SK-N-SH (cell line): ENCODE measurements at regions not wholly inside any gene's neighbourhood (a gene's known extent, or its start where the extent isn't known, plus 50 kb on each side); places are given as distances from the start of the nearest gene placed in this dataset.

Experiments used
- CTCF ChIA-PET: fragments of 300-600, 350-600 bp; formaldehyde crosslinking; extraction: SDS; loops from one replicate; lab custom pipeline; 2021; lab: Yijun Ruan, JAX
- POLR2A ChIA-PET: fragments of 350-600 bp; sonication (Branson Sonifier 250); formaldehyde crosslinking; extraction: SDS; loops from one replicate; lab custom pipeline; 2020; ENCODE audit warnings: antibody characterized with exemption, inconsistent platforms; lab: Yijun Ruan, JAX
- DNase-seq: peaks from one replicate; pipeline ENCODE4 v3.0.0; 2012
- H2AFZ ChIP-seq: fragments of 200-600 bp; sonication (generic); 2 replicates; pipeline ENCODE4 v1.8.1; 2016; ENCODE audit warnings: antibody characterized with exemption, mild to moderate bottlenecking, low read depth
- H3F3A ChIP-seq: fragments of 200-600 bp; sonication (generic); replicated peaks from 2 replicates; pipeline ENCODE3; 2016; ENCODE audit warnings: antibody characterized with exemption, mild to moderate bottlenecking; ENCODE audit not compliant: insufficient read depth
- H3K27ac ChIP-seq, 2 experiments: fragments of 200-500 bp in 1 of 2; fragments of 200-600 bp in 1 of 2; sonication (Bioruptor generic) in 1 of 2; sonication (generic), shearing (Covaris generic) in 1 of 2; 2 replicates each; pipeline versions ENCODE4 v1.5.1 to v1.6.1; 2014 to 2016; ENCODE audit warnings: low read depth in 2 of 2, inconsistent platforms in 1 of 2, low read length in 1 of 2, mild to moderate bottlenecking in 1 of 2, mixed read lengths in 1 of 2
- H3K27me3 ChIP-seq: fragments of 200-600 bp; sonication (generic), shearing (Covaris generic); 2 replicates; pipeline ENCODE4 v1.6.1; 2016; ENCODE audit warnings: mixed run types; ENCODE audit not compliant: insufficient read depth
- H3K36me3 ChIP-seq, 2 experiments: fragments of 200-500 bp in 1 of 2; fragments of 200-600 bp in 1 of 2; sonication (Bioruptor generic) in 1 of 2; sonication (generic) in 1 of 2; replicated peaks in 1 of 2; 2 replicates each; pipeline versions ENCODE3 to v1.5.1; 2014 to 2016; ENCODE audit warnings: low read length in 1 of 2, mild to moderate bottlenecking in 1 of 2; ENCODE audit not compliant: insufficient read depth in 2 of 2, control insufficient read depth in 1 of 2
- H3K4me1 ChIP-seq, 2 experiments: fragments of 200-500 bp in 1 of 2; fragments of 200-600 bp in 1 of 2; sonication (Bioruptor generic) in 1 of 2; sonication (generic), shearing (Covaris generic) in 1 of 2; 2 replicates each; pipeline versions ENCODE4 v1.5.1 to v1.6.1; 2014 to 2016; ENCODE audit warnings: low read depth in 1 of 2, low read length in 1 of 2, mixed run types in 1 of 2; ENCODE audit not compliant: insufficient read depth in 2 of 2, control insufficient read depth in 1 of 2
- H3K4me2 ChIP-seq: fragments of 200-600 bp; sonication (generic), shearing (Covaris generic); 2 replicates; pipeline ENCODE4 v1.6.1; 2017; ENCODE audit warnings: mixed run types
- H3K4me3 ChIP-seq, 2 experiments: fragments of 200-500 bp in 1 of 2; fragments of 200-600 bp in 1 of 2; sonication (Bioruptor generic) in 1 of 2; sonication (generic), shearing (Covaris generic) in 1 of 2; 2 replicates each; pipeline versions ENCODE4 v1.5.1 to v1.8.1; 2014 to 2016; ENCODE audit warnings: low read depth in 2 of 2, inconsistent platforms in 1 of 2, low read length in 1 of 2, mild to moderate bottlenecking in 1 of 2, mixed read lengths in 1 of 2, moderate library complexity in 1 of 2
- H3K79me2 ChIP-seq: fragments of 200-600 bp; sonication (generic); 2 replicates; pipeline ENCODE4 v1.8.1; 2017; ENCODE audit warnings: mild to moderate bottlenecking; ENCODE audit not compliant: insufficient read depth
- H3K9ac ChIP-seq: fragments of 200-600 bp; sonication (generic); 2 replicates; pipeline ENCODE4 v1.6.1; 2017; ENCODE audit warnings: mixed run types
- H3K9me2 ChIP-seq: fragments of 200-600 bp; sonication (generic); 2 replicates; pipeline ENCODE4 v1.6.1; 2017; ENCODE audit warnings: mixed run types
- H3K9me3 ChIP-seq: fragments of 200-600 bp; sonication (generic); 2 replicates; pipeline ENCODE4 v1.6.1; 2017; ENCODE audit warnings: mixed run types, mild to moderate bottlenecking, moderate library complexity
- H4K20me1 ChIP-seq: fragments of 200-600 bp; sonication (generic); 2 replicates; pipeline ENCODE4 v1.6.1; 2017; ENCODE audit warnings: mild to moderate bottlenecking, mixed run types; ENCODE audit not compliant: insufficient read depth
- ELF1 ChIP-seq: IDR thresholded peaks from 2 replicates; pipeline ENCODE4 v1.4.0; 2012
- EP300 ChIP-seq, 2 experiments: IDR thresholded peaks; 2 replicates each; pipeline versions ENCODE4 v1.4.0 to v1.6.1; 2012; ENCODE audit warnings: borderline replicate concordance in 1 of 2, low read depth in 1 of 2, low read length in 1 of 2
- FOSL2 ChIP-seq: IDR thresholded peaks from 2 replicates; pipeline ENCODE4 v1.4.0; 2012; ENCODE audit warnings: low read depth, mild to moderate bottlenecking, moderate library complexity, borderline replicate concordance
- FOXJ3 ChIP-seq: sonication (generic); formaldehyde crosslinking; IDR thresholded peaks from 2 replicates; pipeline ENCODE4 v1.5.1; 2020; ENCODE audit warnings: mild to moderate bottlenecking, missing genetic modification reagents
- FOXM1 ChIP-seq: IDR thresholded peaks from 2 replicates; pipeline ENCODE4 v1.4.0; 2012; ENCODE audit warnings: low read depth, mild to moderate bottlenecking
- JUND ChIP-seq: IDR thresholded peaks from 2 replicates; pipeline ENCODE4 v1.4.0; 2012
- MEF2A ChIP-seq: IDR thresholded peaks from 2 replicates; pipeline ENCODE4 v1.4.0; 2012; ENCODE audit warnings: low read depth, borderline replicate concordance
- NFIC ChIP-seq: IDR thresholded peaks from 2 replicates; pipeline ENCODE4 v1.4.0; 2012; ENCODE audit warnings: borderline replicate concordance
- PBX3 ChIP-seq: IDR thresholded peaks from 2 replicates; pipeline ENCODE4; 2012
- RAD21 ChIP-seq: IDR thresholded peaks from 2 replicates; pipeline ENCODE4 v1.6.1; 2012; ENCODE audit warnings: mild to moderate bottlenecking, low read length
- RCOR1 ChIP-seq: fragments of 150-350 bp; IDR thresholded peaks from 2 replicates; pipeline ENCODE4 v1.6.1; 2017; ENCODE audit warnings: antibody characterized with exemption, low read length
- REST ChIP-seq: IDR thresholded peaks from 2 replicates; pipeline ENCODE4 v1.6.1; 2012; ENCODE audit warnings: mild to moderate bottlenecking, low read depth, low read length, moderate library complexity
- RXRA ChIP-seq: IDR thresholded peaks from 2 replicates; pipeline ENCODE4 v1.4.0; 2012; ENCODE audit warnings: low read depth, mild to moderate bottlenecking, borderline replicate concordance
- SIN3A ChIP-seq: IDR thresholded peaks from 2 replicates; pipeline ENCODE4 v1.6.1; 2012; ENCODE audit warnings: low read depth, mild to moderate bottlenecking, low read length, moderate library complexity, borderline replicate concordance
- SMC3 ChIP-seq: IDR thresholded peaks from 2 replicates; pipeline ENCODE4 v1.6.1; 2012; ENCODE audit warnings: low read depth, low read length, improper control_type of control experiment
- TEAD4 ChIP-seq: IDR thresholded peaks from 2 replicates; pipeline ENCODE4 v1.4.0; 2012; ENCODE audit warnings: mild to moderate bottlenecking, borderline replicate concordance; ENCODE audit not compliant: insufficient read depth
- USF2 ChIP-seq: fragments of 150-350 bp; IDR thresholded peaks from 2 replicates; pipeline ENCODE4 v1.6.1; 2017; ENCODE audit warnings: antibody characterized with exemption, low read length, low read depth, borderline replicate concordance
- YY1 ChIP-seq: IDR thresholded peaks from 2 replicates; pipeline ENCODE4 v1.4.0; 2012; ENCODE audit warnings: low read depth, mild to moderate bottlenecking
- WGBS: methylation state at CpG from one replicate; pipeline ENCODE4 v1.1.6; 2017; ENCODE audit warnings: low lambda C conversion rate; 5-methylcytosine and 5-hydroxymethylcytosine counted together

GRCh38 chr10:120667276-120667675, 183.9 kb upstream of the WDR11 start:
- TF ChIP-seq SMC3: no peak
- TF ChIP-seq USF2: no peak
- no peak for TF ChIP-seq EP300 (IDR thresholded peaks at IDR 0.05; ENCODE audit: borderline replicate concordance in 1 of 2, low read depth in 1 of 2, low read length in 1 of 2)
- no peak for TF ChIP-seq YY1
- no peak for TF ChIP-seq TEAD4
- TF ChIP-seq NFIC: no peak
- TF ChIP-seq RAD21: no peak
- TF ChIP-seq FOSL2: no peak
- no peak for TF ChIP-seq MEF2A
- TF ChIP-seq FOXJ3: no peak
- no peak for TF ChIP-seq RCOR1
- TF ChIP-seq FOXM1: no peak
- TF ChIP-seq JUND: no peak
- no peak for TF ChIP-seq ELF1
- no peak for TF ChIP-seq RXRA
- no peak for TF ChIP-seq REST
- no peak for TF ChIP-seq SIN3A
- no peak for TF ChIP-seq PBX3
- 56% methylated on average over 4 of the region's 4 CpGs for WGBS
- H3K27me3 ChIP-seq: no peaks in the 10 kb centered on the region
- ChIA-PET POLR2A (no interaction called here), CTCF (interaction anchor here (0.9 kb wide), 1 partner anchor 20 kb away, joined by 3 read pairs; no protein-coding TSS in a partner anchor)
- no peak overlapping the region for H3K4me2 ChIP-seq
- H3K4me3 ChIP-seq: no peak overlapping the region
- no peaks in the 10 kb centered on the region for H3K9me3 ChIP-seq
- no peak overlapping the region for H3K9ac ChIP-seq
- no peaks in the 10 kb centered on the region for H3K9me2 ChIP-seq
- H3K27ac ChIP-seq: no peak overlapping the region
- H3F3A ChIP-seq: no peaks in the 10 kb centered on the region
- H3K36me3 ChIP-seq: no peaks in the 10 kb centered on the region
- no peak for DNase-seq
- H2AFZ ChIP-seq: no peak overlapping the region
- no peaks in the 10 kb centered on the region for H3K79me2 ChIP-seq
- H4K20me1 ChIP-seq: no peaks in the 10 kb centered on the region
- H3K4me1 ChIP-seq: no peaks in the 10 kb centered on the region
